ENCODE measurements at regions not wholly inside any gene's neighbourhood (a gene's known extent, or its start where the extent isn't known, plus 50 kb on each side); places are given as distances from the start of the nearest gene placed in this dataset.

GRCh38 chr5:133742431-133742988 lies 130.2 kb upstream of the FSTL4 start:
- Mint-ChIP-seq H3K9me3 (ENCODE audit: unreplicated experiment) (peaks cover 4% of the 10 kb centered on the region), H3K4me1 (ENCODE audit: unreplicated experiment) (peaks cover 9% of the 10 kb centered on the region), H3K27me3 (ENCODE audit: unreplicated experiment) (no peaks in the 10 kb centered on the region), H3K36me3 (ENCODE audit: low read depth, unreplicated experiment) (no peaks in the 10 kb centered on the region), H3K4me3 (ENCODE audit: unreplicated experiment) (no peak overlapping the region), H3K27ac (ENCODE audit: unreplicated experiment) (no peak overlapping the region)
- no peak for TF ChIP-seq CTCF (IDR thresholded peaks at IDR 0.05; ENCODE audit: unreplicated experiment)
- DNase-seq (ENCODE audit: low spot score) = no peak

- Mint-ChIP-seq H3K9me3 (ENCODE audit: unreplicated experiment) (peaks cover 4% of the 10 kb centered on the region), H3K4me1 (ENCODE audit: unreplicated experiment) (peaks cover 9% of the 10 kb centered on the region), H3K4me3 (ENCODE audit: unreplicated experiment) (no peak overlapping the region), H3K36me3 (ENCODE audit: low read depth, unreplicated experiment) (no peaks in the 10 kb centered on the region), H3K27ac (ENCODE audit: unreplicated experiment) (no peak overlapping the region), H3K27me3 (ENCODE audit: unreplicated experiment) (no peaks in the 10 kb centered on the region)
- no peak for TF ChIP-seq CTCF (IDR thresholded peaks at IDR 0.05; ENCODE audit: unreplicated experiment)
- DNase-seq (ENCODE audit: low spot score) = no peak
Measured at GRCh38 chr5:133741818-133742355, 129.5 kb upstream of the FSTL4 start.

- Mint-ChIP-seq H3K27me3 (ENCODE audit: unreplicated experiment) (no peaks in the 10 kb centered on the region), H3K4me3 (ENCODE audit: unreplicated experiment) (no peak overlapping the region), H3K36me3 (ENCODE audit: low read depth, unreplicated experiment) (no peaks in the 10 kb centered on the region), H3K27ac (ENCODE audit: unreplicated experiment) (no peak overlapping the region), H3K4me1 (ENCODE audit: unreplicated experiment) (peaks cover 9% of the 10 kb centered on the region), H3K9me3 (ENCODE audit: unreplicated experiment) (peaks cover 4% of the 10 kb centered on the region)
- DNase-seq (ENCODE audit: low spot score) = no peak
- TF ChIP-seq CTCF (IDR thresholded peaks at IDR 0.05; ENCODE audit: unreplicated experiment) = no peak
Measured at GRCh38 chr5:133741396-133741795, 129.1 kb upstream of the FSTL4 start.

GRCh38 chr5:133739181-133739780 lies 126.9 kb upstream of the FSTL4 start:
- no peak for TF ChIP-seq CTCF (IDR thresholded peaks at IDR 0.05; ENCODE audit: unreplicated experiment)
- H3K27ac Mint-ChIP-seq (ENCODE audit: unreplicated experiment) = no peak overlapping the region
- no peak for DNase-seq (ENCODE audit: low spot score)
- peaks cover 4% of the 10 kb centered on the region for H3K9me3 Mint-ChIP-seq (ENCODE audit: unreplicated experiment)
- H3K4me1 Mint-ChIP-seq (ENCODE audit: unreplicated experiment) = peaks cover 4% of the 10 kb centered on the region
- no peak overlapping the region for H3K4me3 Mint-ChIP-seq (ENCODE audit: unreplicated experiment)
- peaks cover 2% of the 10 kb centered on the region for H3K27me3 Mint-ChIP-seq (ENCODE audit: unreplicated experiment)
- no peaks in the 10 kb centered on the region for H3K36me3 Mint-ChIP-seq (ENCODE audit: low read depth, unreplicated experiment)

GRCh38 chr5:133738271-133738670 lies 125.9 kb upstream of the FSTL4 start:
- DNase-seq (ENCODE audit: low spot score) = no peak
- peaks cover 2% of the 10 kb centered on the region for H3K27me3 Mint-ChIP-seq (ENCODE audit: unreplicated experiment)
- peaks cover 4% of the 10 kb centered on the region for H3K9me3 Mint-ChIP-seq (ENCODE audit: unreplicated experiment)
- no peaks in the 10 kb centered on the region for H3K4me1 Mint-ChIP-seq (ENCODE audit: unreplicated experiment)
- TF ChIP-seq CTCF (IDR thresholded peaks at IDR 0.05; ENCODE audit: unreplicated experiment) = no peak
- H3K36me3 Mint-ChIP-seq (ENCODE audit: low read depth, unreplicated experiment) = no peaks in the 10 kb centered on the region
- H3K4me3 Mint-ChIP-seq (ENCODE audit: unreplicated experiment) = no peak overlapping the region
- H3K27ac Mint-ChIP-seq (ENCODE audit: unreplicated experiment) = no peak overlapping the region
